ENCODE measurements at regions not wholly inside any gene's neighbourhood (a gene's known extent, or its start where the extent isn't known, plus 50 kb on each side); places are given as distances from the start of the nearest gene placed in this dataset.
A peak's percentile ranks its signal among the peaks of the same experiment; 100 is the strongest.

DNA sequence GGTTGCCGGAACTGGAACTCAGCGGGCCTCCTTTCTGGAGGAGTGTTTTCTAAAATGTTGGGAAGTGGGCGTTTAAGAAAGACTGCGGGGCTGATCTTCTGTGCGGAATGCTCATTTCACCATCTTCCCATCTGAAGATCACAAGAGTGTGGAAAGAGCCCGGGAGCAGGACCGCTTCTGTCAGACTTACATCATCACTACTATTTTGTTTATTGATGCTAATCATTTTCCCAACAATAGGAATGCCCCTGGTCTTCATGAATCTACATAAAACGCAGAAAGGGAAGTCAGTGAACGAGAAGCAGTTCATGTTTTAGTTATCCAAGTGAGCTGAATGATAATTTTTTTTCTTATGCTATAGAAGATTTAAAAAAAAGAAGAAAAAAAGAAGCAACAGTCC, 447.8 kb upstream of the MKI67 start:
- no peak overlapping the region for H3K9ac ChIP-seq
- TF ChIP-seq CTCF (IDR thresholded peaks at IDR 0.05) (no peak), EZH2 (IDR thresholded peaks at IDR 0.05) (no peak), EZH2phosphoT487 (IDR thresholded peaks at IDR 0.05) (no peak)
- no peaks in the 10 kb centered on the region for H4K20me1 ChIP-seq (ENCODE audit: low read depth)
- H3K9me3 ChIP-seq (ENCODE audit: low read depth): no peaks in the 10 kb centered on the region
- Mint-ChIP-seq H3K36me3 (no peaks in the 10 kb centered on the region), H3K4me1 (peaks cover 29% of the 10 kb centered on the region), H3K27me3 (ENCODE audit: insufficient read depth, low read depth) (peaks cover 6% of the 10 kb centered on the region), H3K4me3 (no peak overlapping the region), H3K9me3 (peaks cover 3% of the 10 kb centered on the region), H3K27ac (no peak overlapping the region)
- peaks cover 3% of the 10 kb centered on the region for H3K4me1 ChIP-seq
- H3F3A ChIP-seq (ENCODE audit: low read depth): no peaks in the 10 kb centered on the region
- H3K79me2 ChIP-seq (ENCODE audit: low read depth): no peaks in the 10 kb centered on the region
- H3K4me3 ChIP-seq: no peak overlapping the region
- DNase-seq (ENCODE audit: low spot score): no peak
- H3K27me3 ChIP-seq: no peaks in the 10 kb centered on the region
- no peak overlapping the region for H3K27ac ChIP-seq
- H2AFZ ChIP-seq (replicated peaks): no peak overlapping the region
- H3K4me2 ChIP-seq: no peak overlapping the region
- no peaks in the 10 kb centered on the region for H3K36me3 ChIP-seq

DNA sequence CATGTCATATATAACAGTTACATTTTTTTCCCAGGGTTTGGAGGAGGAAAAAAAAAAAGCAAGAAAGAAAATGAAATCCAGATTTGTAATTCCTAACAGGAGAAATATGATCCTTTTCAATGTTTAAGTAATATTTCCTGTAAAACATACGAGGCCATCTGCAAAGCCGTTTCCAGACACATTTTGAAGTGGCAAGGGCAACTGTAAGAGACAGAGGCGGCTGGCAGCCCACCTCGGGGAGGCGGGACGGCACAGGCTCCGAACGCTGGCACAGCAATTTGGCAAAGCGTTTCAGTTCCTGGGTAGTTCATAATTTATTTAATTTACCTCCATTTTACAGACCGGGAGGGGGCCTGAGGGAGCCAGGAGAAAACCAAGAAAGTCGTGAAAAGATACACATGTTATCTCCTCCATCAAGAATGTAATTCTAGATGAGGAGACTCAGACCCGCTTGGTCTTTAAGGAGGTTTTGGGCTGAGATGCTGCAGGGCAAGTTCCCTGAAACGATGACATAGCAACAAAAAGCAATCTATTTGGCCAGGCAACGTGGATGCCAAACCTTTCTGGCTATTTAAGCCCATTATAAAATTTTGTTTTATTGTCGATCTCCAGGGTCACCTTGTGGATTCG, 448.5 kb upstream of the MKI67 start:
- H3K9me3 Mint-ChIP-seq: peaks cover 3% of the 10 kb centered on the region
- peaks cover 10% of the 10 kb centered on the region for H3K4me1 ChIP-seq
- DNase-seq (ENCODE audit: low spot score): no peak
- H3K27ac ChIP-seq: no peak overlapping the region
- H3K36me3 Mint-ChIP-seq: no peaks in the 10 kb centered on the region
- H3K9me3 ChIP-seq (ENCODE audit: low read depth): no peaks in the 10 kb centered on the region
- H3K79me2 ChIP-seq (ENCODE audit: low read depth): no peaks in the 10 kb centered on the region
- no peaks in the 10 kb centered on the region for H3K36me3 ChIP-seq
- no peaks in the 10 kb centered on the region for H3F3A ChIP-seq (ENCODE audit: low read depth)
- no peaks in the 10 kb centered on the region for H4K20me1 ChIP-seq (ENCODE audit: low read depth)
- H2AFZ ChIP-seq (replicated peaks): no peak overlapping the region
- H3K4me3 ChIP-seq: no peak overlapping the region
- H3K4me2 ChIP-seq: no peak overlapping the region
- TF ChIP-seq CTCF (IDR thresholded peaks at IDR 0.05) (no peak), EZH2phosphoT487 (IDR thresholded peaks at IDR 0.05) (no peak), EZH2 (IDR thresholded peaks at IDR 0.05) (no peak)
- no peak overlapping the region for H3K4me3 Mint-ChIP-seq
- H3K27ac Mint-ChIP-seq: peak overlapping the region; percentile 33
- H3K27me3 ChIP-seq: no peaks in the 10 kb centered on the region
- H3K27me3 Mint-ChIP-seq (ENCODE audit: insufficient read depth, low read depth): peaks cover 6% of the 10 kb centered on the region
- H3K4me1 Mint-ChIP-seq: peaks cover 32% of the 10 kb centered on the region
- no peak overlapping the region for H3K9ac ChIP-seq

- H3K4me3 ChIP-seq: no peak overlapping the region
- Mint-ChIP-seq H3K27ac (peak overlapping the region; percentile 18), H3K36me3 (no peaks in the 10 kb centered on the region), H3K4me3 (no peak overlapping the region), H3K9me3 (peaks cover 3% of the 10 kb centered on the region), H3K4me1 (peaks cover 40% of the 10 kb centered on the region), H3K27me3 (ENCODE audit: insufficient read depth, low read depth) (peaks cover 6% of the 10 kb centered on the region)
- no peaks in the 10 kb centered on the region for H3K79me2 ChIP-seq (ENCODE audit: low read depth)
- DNase-seq (ENCODE audit: low spot score): no peak
- H4K20me1 ChIP-seq (ENCODE audit: low read depth): no peaks in the 10 kb centered on the region
- no peak overlapping the region for H3K9ac ChIP-seq
- H2AFZ ChIP-seq (replicated peaks): no peak overlapping the region
- no peak overlapping the region for H3K4me2 ChIP-seq
- no peak overlapping the region for H3K27ac ChIP-seq
- H3K27me3 ChIP-seq: no peaks in the 10 kb centered on the region
- peaks cover 16% of the 10 kb centered on the region for H3K4me1 ChIP-seq
- no peak for TF ChIP-seq EZH2phosphoT487 (IDR thresholded peaks at IDR 0.05)
- TF ChIP-seq EZH2 (IDR thresholded peaks at IDR 0.05): no peak
- TF ChIP-seq CTCF (IDR thresholded peaks at IDR 0.05): no peak
- H3K9me3 ChIP-seq (ENCODE audit: low read depth): no peaks in the 10 kb centered on the region
- H3F3A ChIP-seq (ENCODE audit: low read depth): no peaks in the 10 kb centered on the region
- H3K36me3 ChIP-seq: no peaks in the 10 kb centered on the region
Observed at GRCh38 chr10:128575761-128576160, 449.5 kb upstream of the MKI67 start.
